ENCODE measurements at regions not wholly inside any gene's neighbourhood (a gene's known extent, or its start where the extent isn't known, plus 50 kb on each side); places are given as distances from the start of the nearest gene placed in this dataset.

GRCh38 chr4:87734936-87735335, 64.4 kb upstream of the IBSP start (continued):
- TF ChIP-seq, protein P1, sequence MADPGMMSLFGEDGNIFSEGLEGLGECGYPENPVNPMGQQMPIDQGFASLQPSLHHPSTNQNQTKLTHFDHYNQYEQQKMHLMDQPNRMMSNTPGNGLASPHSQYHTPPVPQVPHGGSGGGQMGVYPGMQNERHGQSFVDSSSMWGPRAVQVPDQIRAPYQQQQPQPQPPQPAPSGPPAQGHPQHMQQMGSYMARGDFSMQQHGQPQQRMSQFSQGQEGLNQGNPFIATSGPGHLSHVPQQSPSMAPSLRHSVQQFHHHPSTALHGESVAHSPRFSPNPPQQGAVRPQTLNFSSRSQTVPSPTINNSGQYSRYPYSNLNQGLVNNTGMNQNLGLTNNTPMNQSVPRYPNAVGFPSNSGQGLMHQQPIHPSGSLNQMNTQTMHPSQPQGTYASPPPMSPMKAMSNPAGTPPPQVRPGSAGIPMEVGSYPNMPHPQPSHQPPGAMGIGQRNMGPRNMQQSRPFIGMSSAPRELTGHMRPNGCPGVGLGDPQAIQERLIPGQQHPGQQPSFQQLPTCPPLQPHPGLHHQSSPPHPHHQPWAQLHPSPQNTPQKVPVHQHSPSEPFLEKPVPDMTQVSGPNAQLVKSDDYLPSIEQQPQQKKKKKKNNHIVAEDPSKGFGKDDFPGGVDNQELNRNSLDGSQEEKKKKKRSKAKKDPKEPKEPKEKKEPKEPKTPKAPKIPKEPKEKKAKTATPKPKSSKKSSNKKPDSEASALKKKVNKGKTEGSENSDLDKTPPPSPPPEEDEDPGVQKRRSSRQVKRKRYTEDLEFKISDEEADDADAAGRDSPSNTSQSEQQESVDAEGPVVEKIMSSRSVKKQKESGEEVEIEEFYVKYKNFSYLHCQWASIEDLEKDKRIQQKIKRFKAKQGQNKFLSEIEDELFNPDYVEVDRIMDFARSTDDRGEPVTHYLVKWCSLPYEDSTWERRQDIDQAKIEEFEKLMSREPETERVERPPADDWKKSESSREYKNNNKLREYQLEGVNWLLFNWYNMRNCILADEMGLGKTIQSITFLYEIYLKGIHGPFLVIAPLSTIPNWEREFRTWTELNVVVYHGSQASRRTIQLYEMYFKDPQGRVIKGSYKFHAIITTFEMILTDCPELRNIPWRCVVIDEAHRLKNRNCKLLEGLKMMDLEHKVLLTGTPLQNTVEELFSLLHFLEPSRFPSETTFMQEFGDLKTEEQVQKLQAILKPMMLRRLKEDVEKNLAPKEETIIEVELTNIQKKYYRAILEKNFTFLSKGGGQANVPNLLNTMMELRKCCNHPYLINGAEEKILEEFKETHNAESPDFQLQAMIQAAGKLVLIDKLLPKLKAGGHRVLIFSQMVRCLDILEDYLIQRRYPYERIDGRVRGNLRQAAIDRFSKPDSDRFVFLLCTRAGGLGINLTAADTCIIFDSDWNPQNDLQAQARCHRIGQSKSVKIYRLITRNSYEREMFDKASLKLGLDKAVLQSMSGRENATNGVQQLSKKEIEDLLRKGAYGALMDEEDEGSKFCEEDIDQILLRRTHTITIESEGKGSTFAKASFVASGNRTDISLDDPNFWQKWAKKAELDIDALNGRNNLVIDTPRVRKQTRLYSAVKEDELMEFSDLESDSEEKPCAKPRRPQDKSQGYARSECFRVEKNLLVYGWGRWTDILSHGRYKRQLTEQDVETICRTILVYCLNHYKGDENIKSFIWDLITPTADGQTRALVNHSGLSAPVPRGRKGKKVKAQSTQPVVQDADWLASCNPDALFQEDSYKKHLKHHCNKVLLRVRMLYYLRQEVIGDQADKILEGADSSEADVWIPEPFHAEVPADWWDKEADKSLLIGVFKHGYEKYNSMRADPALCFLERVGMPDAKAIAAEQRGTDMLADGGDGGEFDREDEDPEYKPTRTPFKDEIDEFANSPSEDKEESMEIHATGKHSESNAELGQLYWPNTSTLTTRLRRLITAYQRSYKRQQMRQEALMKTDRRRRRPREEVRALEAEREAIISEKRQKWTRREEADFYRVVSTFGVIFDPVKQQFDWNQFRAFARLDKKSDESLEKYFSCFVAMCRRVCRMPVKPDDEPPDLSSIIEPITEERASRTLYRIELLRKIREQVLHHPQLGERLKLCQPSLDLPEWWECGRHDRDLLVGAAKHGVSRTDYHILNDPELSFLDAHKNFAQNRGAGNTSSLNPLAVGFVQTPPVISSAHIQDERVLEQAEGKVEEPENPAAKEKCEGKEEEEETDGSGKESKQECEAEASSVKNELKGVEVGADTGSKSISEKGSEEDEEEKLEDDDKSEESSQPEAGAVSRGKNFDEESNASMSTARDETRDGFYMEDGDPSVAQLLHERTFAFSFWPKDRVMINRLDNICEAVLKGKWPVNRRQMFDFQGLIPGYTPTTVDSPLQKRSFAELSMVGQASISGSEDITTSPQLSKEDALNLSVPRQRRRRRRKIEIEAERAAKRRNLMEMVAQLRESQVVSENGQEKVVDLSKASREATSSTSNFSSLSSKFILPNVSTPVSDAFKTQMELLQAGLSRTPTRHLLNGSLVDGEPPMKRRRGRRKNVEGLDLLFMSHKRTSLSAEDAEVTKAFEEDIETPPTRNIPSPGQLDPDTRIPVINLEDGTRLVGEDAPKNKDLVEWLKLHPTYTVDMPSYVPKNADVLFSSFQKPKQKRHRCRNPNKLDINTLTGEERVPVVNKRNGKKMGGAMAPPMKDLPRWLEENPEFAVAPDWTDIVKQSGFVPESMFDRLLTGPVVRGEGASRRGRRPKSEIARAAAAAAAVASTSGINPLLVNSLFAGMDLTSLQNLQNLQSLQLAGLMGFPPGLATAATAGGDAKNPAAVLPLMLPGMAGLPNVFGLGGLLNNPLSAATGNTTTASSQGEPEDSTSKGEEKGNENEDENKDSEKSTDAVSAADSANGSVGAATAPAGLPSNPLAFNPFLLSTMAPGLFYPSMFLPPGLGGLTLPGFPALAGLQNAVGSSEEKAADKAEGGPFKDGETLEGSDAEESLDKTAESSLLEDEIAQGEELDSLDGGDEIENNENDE (IDR thresholded peaks at IDR 0.05; ENCODE audit: insufficient replicate concordance, low read length): no peak
- TF ChIP-seq EGR1 (IDR thresholded peaks at IDR 0.05; ENCODE audit: borderline replicate concordance, low read depth, low read length) (no peak), E2F6 (IDR thresholded peaks at IDR 0.05) (no peak)

All from H1 (cell line).